CD4-positive, alpha-beta T cell (primary cell): ENCODE measurements at regions not wholly inside any gene's neighbourhood (a gene's known extent, or its start where the extent isn't known, plus 50 kb on each side); places are given as distances from the start of the nearest gene placed in this dataset.

Source experiments
- ATAC-seq: fragments of 200-7000 bp; cut with Tn5 transposase; one replicate; pipeline ENCODE4 v1.10.0; 2022; ENCODE audit warnings: mild to moderate bottlenecking; ENCODE audit not compliant: poor library complexity
- CTCF ChIA-PET: fragments of 350-600 bp; sonication (Branson Sonifier 250); formaldehyde crosslinking; loops from one replicate; lab custom pipeline; 2021; ENCODE audit warnings: antibody characterized with exemption, inconsistent platforms; lab: Charles Lee
- POLR2A ChIA-PET: fragments of 350-600 bp; sonication (Branson Sonifier 250); formaldehyde crosslinking; loops from one replicate; lab custom pipeline; 2021; ENCODE audit warnings: antibody characterized with exemption, inconsistent platforms; lab: Charles Lee
- DNase-seq, 14 experiments: peaks; one replicate each; pipeline ENCODE4 v3.0.0-alpha.2; 2013 to 2020; ENCODE audit warnings: mixed read lengths in 2 of 14
- H3K27ac ChIP-seq, 2 donors: one replicate each; pipeline versions ENCODE4 v1.5.1 to v1.7.0; 2013; ENCODE audit warnings: low read length in 2 of 2, low read depth in 1 of 2, mild to moderate bottlenecking in 1 of 2
- H3K27me3 ChIP-seq, 2 experiments: 1 replicate in 1 of 2; 2 replicates in 1 of 2; pipeline versions ENCODE4 v1.6.1 to v1.7.0; 2013; ENCODE audit warnings: low read length in 2 of 2, control low read depth in 1 of 2, mild to moderate bottlenecking in 1 of 2, moderate library complexity in 1 of 2; ENCODE audit not compliant: insufficient read depth in 2 of 2, control insufficient read depth in 1 of 2
- H3K36me3 ChIP-seq: one replicate; pipeline ENCODE4 v1.6.1; 2013; ENCODE audit warnings: low read length, control low read depth; ENCODE audit not compliant: insufficient read depth
- H3K4me1 ChIP-seq: one replicate; pipeline ENCODE4 v1.6.1; 2013; ENCODE audit warnings: low read length, control low read depth; ENCODE audit not compliant: insufficient read depth
- H3K4me3 ChIP-seq: one replicate; pipeline ENCODE4 v1.5.1; 2013; ENCODE audit warnings: mild to moderate bottlenecking, low read length, moderate library complexity
- H3K9me3 ChIP-seq, 2 experiments: 1 replicate in 1 of 2; 2 replicates in 1 of 2; pipeline versions ENCODE4 v1.6.1 to v1.7.0; 2013; ENCODE audit warnings: low read length in 2 of 2, mild to moderate bottlenecking in 2 of 2, control low read depth in 1 of 2, moderate library complexity in 1 of 2; ENCODE audit not compliant: control insufficient read depth in 1 of 2, insufficient read depth in 1 of 2
- H3K27ac Mint-ChIP-seq: one replicate; pipeline ENCODE4 v1.8.0; 2020; ENCODE audit warnings: mixed read lengths
- H3K27me3 Mint-ChIP-seq: one replicate; pipeline ENCODE4 v1.8.0; 2021; ENCODE audit warnings: mixed read lengths
- H3K36me3 Mint-ChIP-seq: one replicate; pipeline ENCODE4 v1.8.0; 2021; ENCODE audit warnings: low read depth, mixed read lengths
- H3K4me1 Mint-ChIP-seq: one replicate; pipeline ENCODE4 v1.8.0; 2021; ENCODE audit warnings: low read depth, mixed read lengths
- H3K4me3 Mint-ChIP-seq: one replicate; pipeline ENCODE4 v1.8.0; 2020; ENCODE audit warnings: mild to moderate bottlenecking, mixed read lengths
- H3K9me3 Mint-ChIP-seq: one replicate; pipeline ENCODE4 v1.8.0; 2020; ENCODE audit warnings: mixed read lengths
- CTCF ChIP-seq: fragments of 200-600 bp; IDR thresholded peaks from one replicate; pipeline ENCODE4 v1.8.0; 2022; ENCODE audit warnings: antibody characterized with exemption, mild to moderate bottlenecking
- intact Hi-C, 2 experiments: fragments of 100-400 bp; cut with DNase I in 1 of 2; cut with micrococcal nuclease in 1 of 2; formaldehyde crosslinking; loops; one replicate each; pipeline versions ENCODE4 v1.15.1 to v1.9.0; 2023 to 2025; cut with DNase I, micrococcal nuclease

- Mint-ChIP-seq H3K4me3 (no peak overlapping the region), H3K27ac (no peak overlapping the region), H3K27me3 (no peaks in the 10 kb centered on the region), H3K36me3 (no peaks in the 10 kb centered on the region), H3K9me3 (peaks cover 15% of the 10 kb centered on the region), H3K4me1 (no peaks in the 10 kb centered on the region)
- H3K9me3 ChIP-seq: no peaks in the 10 kb centered on the region
- ATAC-seq (no peak), DNase-seq (no peak)
- intact Hi-C loops: no loop called here
- CTCF ChIA-PET: no interaction called here
- POLR2A ChIA-PET: no interaction called here
- no peak for TF ChIP-seq CTCF
- H3K36me3 ChIP-seq: no peaks in the 10 kb centered on the region
- no peak overlapping the region for H3K27ac ChIP-seq
- no peaks in the 10 kb centered on the region for H3K27me3 ChIP-seq
- H3K4me1 ChIP-seq: no peaks in the 10 kb centered on the region
- no peak overlapping the region for H3K4me3 ChIP-seq
Observed at GRCh38 chr21:17231771-17232170, 281.1 kb upstream of the CXADR start.

GRCh38 chr21:17238468-17238867 lies 274.4 kb upstream of the CXADR start:
- Mint-ChIP-seq H3K4me3 (no peak overlapping the region), H3K27ac (no peak overlapping the region), H3K27me3 (no peaks in the 10 kb centered on the region), H3K9me3 (peaks cover 14% of the 10 kb centered on the region), H3K4me1 (no peaks in the 10 kb centered on the region), H3K36me3 (no peaks in the 10 kb centered on the region)
- no peaks in the 10 kb centered on the region for H3K4me1 ChIP-seq
- DNase-seq (no peak), ATAC-seq (no peak)
- H3K27me3 ChIP-seq: no peaks in the 10 kb centered on the region
- H3K9me3 ChIP-seq: peaks cover 0 to 4% of the 10 kb centered on the region in 2 experiments
- ChIA-PET CTCF (no interaction called here), POLR2A (no interaction called here)
- no peak overlapping the region for H3K27ac ChIP-seq
- TF ChIP-seq CTCF: no peak
- H3K4me3 ChIP-seq: no peak overlapping the region
- H3K36me3 ChIP-seq: no peaks in the 10 kb centered on the region
- intact Hi-C loops: no loop called here

- DNase-seq (no peak), ATAC-seq (no peak)
- Mint-ChIP-seq H3K27me3 (no peaks in the 10 kb centered on the region), H3K27ac (no peak overlapping the region), H3K4me3 (no peak overlapping the region), H3K4me1 (no peaks in the 10 kb centered on the region), H3K9me3 (peaks cover 15% of the 10 kb centered on the region), H3K36me3 (no peaks in the 10 kb centered on the region)
- Histone ChIP-seq H3K27me3 (no peaks in the 10 kb centered on the region), H3K4me3 (no peak overlapping the region), H3K27ac (no peak overlapping the region), H3K4me1 (no peaks in the 10 kb centered on the region), H3K36me3 (no peaks in the 10 kb centered on the region), H3K9me3 (peaks cover 0 to 11% of the 10 kb centered on the region in 2 experiments)
- POLR2A ChIA-PET: no interaction called here
- TF ChIP-seq CTCF: no peak
- CTCF ChIA-PET: no interaction called here
- intact Hi-C loops: no loop called here
Observed at GRCh38 chr21:17250778-17251241, 262.0 kb upstream of the CXADR start.
